Heart left ventricle (tissue), 13 donors: ENCODE measurements at regions not wholly inside any gene's neighbourhood (a gene's known extent, or its start where the extent isn't known, plus 50 kb on each side); places are given as distances from the start of the nearest gene placed in this dataset.

Source experiments
- CTCF ChIP-seq, 12 donors: fragments of 200-600 bp; sonication (generic) in 4 of 12; IDR thresholded peaks; one replicate each; pipeline versions ENCODE4 v1.5.0 to v1.8.0; 2018 to 2022; ENCODE audit warnings: antibody characterized with exemption in 12 of 12, mild to moderate bottlenecking in 5 of 12
- POLR2A ChIP-seq, 2 donors: fragments of 450-650 bp; IDR thresholded peaks; one replicate each; pipeline ENCODE4 v1.6.1; 2017; ENCODE audit warnings: antibody characterized with exemption in 2 of 2, mild to moderate bottlenecking in 2 of 2, moderate library complexity in 2 of 2
- donor health status: ischemic (EF 13 %, LVEDD 7.1; RV severe dilation, severe dysfunction).
- donor health status: DM: no; HTN: yes; CAD: no.
- donor health status: DM: no; HTN: no; CAD: no.
- donor health status: ischemic (EF 25% LVEDD 6.9; RV normal size, moderate dysfunction).
- donor health status: ischemic (EF 25% LVEDD 5.7; RV mildly dilated, moderate dysfunction).
- donor health status: ischemic (EF 35%, LVEDD 5.7; RV mildly dilated, moderate dysfunction).
- donor health status: nonischemic (EF 11% LVEDD 7.7; RV severe dilation, severe dysfunction).
- donor health status: DM: yes; HTN: yes; CAD: no.
- donor health status: PGD.
- donor health status: ischemic (EF 29% LVEDD 5.4; RV normal size, mild dysfunction).
- donor health status: nonischemic (EF 23%, LVEDD 6.1; RV moderate dilation, normal function).

- TF ChIP-seq CTCF (IDR thresholded peaks at IDR 0.05), result no peak
- no peak for TF ChIP-seq POLR2A (IDR thresholded peaks at IDR 0.05)
Measured at GRCh38 chr16:79476580-79476979, 124.0 kb downstream of the MAF start.
